Activated naive CD8-positive, alpha-beta T cell treated with anti-CD3 and anti-CD28 coated beads, Interleukin-2, amount 50 U/mL, for 16 hours (primary cell): ENCODE measurements at regions not wholly inside any gene's neighbourhood (a gene's known extent, or its start where the extent isn't known, plus 50 kb on each side); places are given as distances from the start of the nearest gene placed in this dataset.

Experiments
- DNase-seq: peaks from one replicate; pipeline ENCODE4 v3.0.0-alpha.2; 2020; ENCODE audit warnings: low read depth, low spot score

GRCh38 chr14:97297100-97297499 is 499.9 kb downstream of the VRK1 start:
- no peak for DNase-seq

GRCh38 chr14:97298331-97298730 is 501.1 kb downstream of the VRK1 start:
- DNase-seq, result no peak

DNA sequence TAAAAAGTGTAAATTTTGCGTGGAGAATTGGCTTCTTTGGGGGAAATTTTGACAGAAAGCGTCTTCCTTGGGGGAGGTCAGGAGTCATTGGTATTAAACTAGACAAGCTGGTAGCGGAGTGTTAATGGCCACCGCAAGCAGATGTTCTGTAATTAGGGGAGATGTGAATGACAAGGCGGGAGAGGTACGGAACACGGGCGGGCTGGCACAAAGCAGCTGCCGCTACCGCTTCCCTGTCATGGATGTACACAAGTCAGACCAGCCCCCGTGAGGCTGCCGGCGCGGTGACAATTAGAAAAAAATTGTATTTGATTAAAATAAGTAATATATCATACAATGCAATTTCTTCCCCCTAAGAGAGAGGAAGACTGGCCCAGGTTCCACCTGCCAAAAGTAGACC is 501.6 kb downstream of the VRK1 start:
- no peak for DNase-seq

GRCh38 chr14:97299661-97300060 is 502.5 kb downstream of the VRK1 start:
- DNase-seq, result no peak

GRCh38 chr14:97301931-97302559 is 504.9 kb downstream of the VRK1 start:
- no peak for DNase-seq

GRCh38 chr14:97306133-97306759 is 509.1 kb downstream of the VRK1 start:
- no peak for DNase-seq

DNA sequence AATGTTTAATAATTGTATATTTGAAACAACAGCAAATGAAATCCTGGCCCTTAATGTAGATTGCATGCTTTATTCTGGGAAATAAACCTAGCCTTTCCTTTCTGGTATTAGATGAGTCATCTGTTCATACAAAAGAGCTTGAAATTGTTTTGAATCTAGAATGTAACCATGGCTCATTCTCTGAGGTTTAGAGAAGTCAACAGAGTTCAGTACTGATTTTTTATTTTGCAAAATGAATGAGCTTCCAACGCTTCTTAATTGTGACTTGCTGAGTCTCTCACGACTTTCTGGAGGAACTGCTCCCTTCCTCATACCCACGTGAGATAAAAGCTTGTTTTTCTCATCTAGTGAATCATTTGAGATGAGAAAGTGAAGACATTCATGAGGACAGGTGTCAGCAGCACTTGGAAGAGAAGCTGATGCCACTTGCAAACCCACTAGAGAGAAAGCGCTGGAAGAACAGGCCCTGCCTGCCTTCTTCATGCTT is 509.6 kb downstream of the VRK1 start:
- no peak for DNase-seq

DNA sequence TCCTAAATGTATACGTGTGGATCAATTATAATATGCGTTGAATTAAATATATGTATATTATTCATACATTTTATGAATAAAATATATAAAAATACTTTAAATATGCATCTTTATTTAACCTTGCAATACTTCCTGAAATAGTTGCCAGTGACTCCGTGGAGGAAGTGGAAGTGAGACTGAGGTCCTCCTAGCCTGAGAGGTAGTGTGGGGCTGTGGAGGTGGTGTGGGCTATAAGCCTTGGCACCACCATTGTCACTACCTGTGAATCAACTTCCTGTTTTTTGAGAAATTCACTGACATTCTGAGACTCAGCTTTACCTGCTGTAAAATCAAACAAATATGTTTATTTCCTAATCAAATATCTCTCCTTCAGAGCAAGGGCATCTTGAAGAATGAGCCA is 514.2 kb downstream of the VRK1 start:
- no peak for DNase-seq

GRCh38 chr14:97312910-97313309 is 515.7 kb downstream of the VRK1 start:
- DNase-seq, result no peak

GRCh38 chr14:97315790-97316189 is 518.6 kb downstream of the VRK1 start:
- no peak for DNase-seq

DNA sequence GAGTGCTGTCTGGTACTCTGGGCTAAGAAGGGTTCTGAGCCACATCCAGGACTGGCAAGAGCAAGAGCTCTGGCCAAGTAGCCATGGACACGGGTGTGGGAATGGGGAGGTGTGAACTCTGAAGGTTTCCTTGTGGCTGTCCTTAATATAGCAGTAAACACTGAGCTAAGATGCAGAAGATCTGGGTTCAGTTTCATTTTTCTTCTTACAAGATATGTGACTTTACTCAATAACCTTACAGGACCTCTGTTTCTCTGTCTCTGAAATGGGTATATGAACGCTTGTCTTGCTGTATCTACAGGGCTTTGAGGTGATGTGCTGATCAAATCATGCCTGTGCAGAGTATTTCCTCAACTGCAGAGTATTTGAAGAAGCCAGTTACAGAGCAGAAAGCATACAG is 521.2 kb downstream of the VRK1 start:
- DNase-seq, result no peak

- DNase-seq, result no peak
These were observed 522.5 kb downstream of the VRK1 start for GRCh38 chr14:97319691-97320090.

- DNase-seq, result no peak
These were observed 531.6 kb downstream of the VRK1 start for GRCh38 chr14:97328743-97329142.

DNA sequence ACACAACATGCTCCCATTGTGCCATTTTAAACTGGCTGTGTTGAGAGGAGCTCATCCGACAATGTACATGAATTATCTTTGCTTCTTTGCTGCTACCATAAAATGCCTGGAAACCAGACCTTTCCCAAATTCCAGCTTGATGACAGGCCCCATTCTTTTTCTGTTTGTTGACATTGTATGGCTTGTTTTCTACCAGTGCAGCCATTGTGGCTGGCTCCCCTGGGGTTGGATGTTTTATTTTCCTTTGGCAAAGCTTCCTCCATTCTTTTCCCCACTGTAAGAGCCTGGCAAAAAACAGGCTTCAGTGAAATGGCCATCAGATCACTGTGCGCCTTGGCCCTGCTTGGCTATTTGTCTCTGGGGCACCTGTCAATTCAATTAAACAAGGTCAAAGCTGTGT is 532.5 kb downstream of the VRK1 start:
- no peak for DNase-seq

DNA sequence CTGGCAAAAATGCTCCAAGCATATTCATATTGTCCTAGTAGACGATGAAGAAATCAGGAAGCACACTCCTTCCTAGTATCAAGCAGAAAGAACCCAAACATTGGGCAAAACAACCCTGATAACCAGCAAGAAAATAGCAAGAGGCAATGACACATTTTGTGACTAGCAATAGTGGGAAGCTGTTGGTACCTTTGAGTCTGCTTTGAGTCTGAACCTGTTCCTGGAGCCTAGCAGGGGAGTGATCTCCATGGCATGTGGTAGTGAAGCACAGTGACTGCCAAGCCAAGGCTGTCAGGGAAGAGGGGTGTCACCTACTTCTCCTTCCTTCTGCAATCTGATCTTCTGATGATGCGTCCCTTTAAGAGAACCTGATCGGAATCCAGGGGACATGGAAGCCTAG is 533.9 kb downstream of the VRK1 start:
- no peak for DNase-seq

DNA sequence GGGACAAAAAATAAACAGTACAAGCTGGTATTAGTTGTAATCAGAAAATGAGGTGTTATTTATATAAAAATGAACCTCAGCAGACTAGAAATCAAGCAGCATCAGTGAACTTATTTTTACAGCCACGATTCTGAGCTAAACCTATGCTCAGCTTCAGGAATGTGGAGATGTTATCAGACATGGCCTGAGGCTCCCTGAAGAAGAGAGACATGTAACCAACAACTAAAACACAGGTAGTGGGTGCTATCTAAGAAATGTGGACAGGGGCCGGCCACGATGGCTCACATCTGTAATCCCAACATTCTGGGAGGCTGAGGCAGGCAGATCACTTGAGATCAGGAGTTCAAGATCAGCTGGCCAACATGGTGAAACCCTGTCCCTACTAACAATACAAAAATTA is 534.3 kb downstream of the VRK1 start:
- no peak for DNase-seq

- no peak for DNase-seq
These were observed 539.0 kb downstream of the VRK1 start for GRCh38 chr14:97336179-97336578.

- DNase-seq, result no peak
These were observed 539.6 kb downstream of the VRK1 start for GRCh38 chr14:97336816-97337215.

GRCh38 chr14:97337267-97337666 is 540.1 kb downstream of the VRK1 start:
- DNase-seq, result no peak

- no peak for DNase-seq
These were observed 540.5 kb downstream of the VRK1 start for GRCh38 chr14:97337670-97338069.

DNA sequence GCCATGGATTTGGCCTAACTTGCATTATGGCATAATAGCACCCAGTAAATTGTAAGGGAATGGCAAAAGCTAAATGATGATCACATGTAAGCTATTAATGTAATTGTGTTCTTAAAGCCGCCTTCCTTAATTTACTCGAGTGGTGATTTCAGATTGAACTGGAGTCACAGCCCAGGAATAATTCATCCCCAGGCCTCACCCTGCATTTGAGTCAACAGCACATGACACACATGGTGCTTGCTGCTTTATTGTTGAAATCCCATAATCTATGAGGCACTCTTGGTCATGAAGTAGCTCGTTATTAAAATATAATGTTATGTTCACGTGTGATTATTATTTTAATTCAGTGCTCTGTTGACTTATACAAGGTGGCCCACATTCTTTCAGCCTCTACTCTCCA is 547.5 kb downstream of the VRK1 start:
- no peak for DNase-seq

- no peak for DNase-seq
These were observed 549.5 kb downstream of the VRK1 start for GRCh38 chr14:97346675-97347074.

DNA sequence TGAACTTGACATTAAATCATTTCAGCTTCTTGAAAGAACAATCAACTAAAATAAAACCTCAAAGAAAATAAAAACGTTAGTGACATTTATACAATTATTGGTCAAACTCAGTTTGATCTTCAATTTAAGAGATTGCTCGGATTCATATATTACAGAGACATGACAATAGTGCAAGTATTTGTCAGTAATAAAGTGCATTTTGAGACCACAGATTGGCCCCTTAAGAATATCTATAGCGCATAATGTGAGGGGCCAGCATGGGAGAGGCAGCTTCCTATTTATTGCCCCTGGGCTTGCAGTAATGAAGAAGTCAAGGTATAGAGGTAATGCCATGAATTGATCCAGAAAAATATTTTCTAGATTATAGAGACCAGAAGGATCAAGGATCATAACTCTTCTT is 552.3 kb downstream of the VRK1 start:
- no peak for DNase-seq

- DNase-seq, result no peak
These were observed 552.8 kb downstream of the VRK1 start for GRCh38 chr14:97349946-97350345.
